Lung microvascular endothelial cell (primary cell): ENCODE measurements at regions not wholly inside any gene's neighbourhood (a gene's known extent, or its start where the extent isn't known, plus 50 kb on each side); places are given as distances from the start of the nearest gene placed in this dataset.

Source experiments
- DNase-seq, 2 donors: peaks; one replicate each; pipeline versions ENCODE4 v3.0.0 to v3.0.0-alpha.2; 2010; ENCODE audit warnings: low read depth in 2 of 2

DNA sequence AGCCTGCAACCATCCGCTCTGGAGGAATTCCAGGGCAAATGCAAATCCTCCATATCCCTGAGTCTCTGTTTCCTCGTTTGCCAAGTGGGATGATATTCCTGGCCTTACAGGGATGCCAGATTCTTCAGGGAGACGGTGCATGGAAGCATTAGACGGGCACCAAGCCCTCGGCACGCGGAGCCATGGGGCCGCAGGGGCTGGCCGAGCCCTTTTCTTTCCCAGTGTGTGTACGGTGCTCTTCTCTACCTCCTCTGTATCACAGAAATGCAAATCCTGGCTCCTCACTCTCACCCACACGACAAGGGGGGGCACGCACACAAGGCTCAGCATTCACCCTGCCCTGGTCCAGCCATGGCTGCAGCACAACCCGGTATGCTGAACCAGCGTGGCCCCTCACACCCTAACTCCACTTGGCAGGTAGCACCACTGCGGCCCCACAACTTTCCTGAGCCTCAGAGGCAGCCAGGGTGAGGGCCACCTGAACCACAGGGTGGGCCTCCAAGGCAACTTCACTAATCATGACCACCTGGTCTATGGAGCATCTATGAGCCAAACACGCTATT, 64.1 kb upstream of the SALL3 start:
- DNase-seq: no peak

DNA sequence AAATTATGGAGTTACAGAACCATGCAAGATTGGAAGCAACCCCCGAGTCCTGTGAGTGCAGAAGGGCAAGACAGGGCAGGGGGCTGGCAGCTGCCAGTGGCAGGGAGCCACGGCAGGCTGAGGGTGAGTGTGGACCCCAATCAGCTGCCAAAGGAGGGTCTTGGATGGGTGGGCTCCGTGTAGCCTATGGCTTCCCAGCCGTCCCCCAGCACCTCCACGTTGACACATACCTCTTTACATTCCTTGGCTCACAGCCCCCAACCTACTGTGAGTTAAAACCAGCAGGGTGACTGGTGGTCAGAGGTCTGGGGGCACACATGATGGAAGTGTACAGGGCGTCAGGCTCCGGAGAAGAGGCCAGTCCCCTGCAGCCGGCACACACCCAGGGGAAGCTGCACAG, 60.9 kb upstream of the SALL3 start:
- DNase-seq: no peak

DNA sequence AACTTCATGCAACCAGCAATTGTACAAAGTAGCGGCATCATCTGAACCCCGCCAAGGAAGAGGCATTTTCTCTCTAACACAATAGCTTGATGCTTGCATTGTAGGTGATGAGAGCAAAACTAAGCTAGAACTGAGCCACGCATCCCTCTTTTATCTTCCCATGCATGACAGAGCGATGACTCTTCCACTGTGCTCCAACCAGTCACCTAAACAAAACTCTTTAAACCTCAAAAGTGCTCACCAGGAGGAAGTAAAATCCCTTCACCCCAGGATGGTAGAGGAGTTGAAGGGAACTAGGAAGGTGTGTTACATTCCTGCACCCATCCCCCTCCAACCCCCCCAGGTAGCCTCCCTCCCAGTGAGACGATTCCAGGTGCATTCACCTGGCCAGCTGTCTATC, 59.7 kb upstream of the SALL3 start:
- no peak for DNase-seq

DNA sequence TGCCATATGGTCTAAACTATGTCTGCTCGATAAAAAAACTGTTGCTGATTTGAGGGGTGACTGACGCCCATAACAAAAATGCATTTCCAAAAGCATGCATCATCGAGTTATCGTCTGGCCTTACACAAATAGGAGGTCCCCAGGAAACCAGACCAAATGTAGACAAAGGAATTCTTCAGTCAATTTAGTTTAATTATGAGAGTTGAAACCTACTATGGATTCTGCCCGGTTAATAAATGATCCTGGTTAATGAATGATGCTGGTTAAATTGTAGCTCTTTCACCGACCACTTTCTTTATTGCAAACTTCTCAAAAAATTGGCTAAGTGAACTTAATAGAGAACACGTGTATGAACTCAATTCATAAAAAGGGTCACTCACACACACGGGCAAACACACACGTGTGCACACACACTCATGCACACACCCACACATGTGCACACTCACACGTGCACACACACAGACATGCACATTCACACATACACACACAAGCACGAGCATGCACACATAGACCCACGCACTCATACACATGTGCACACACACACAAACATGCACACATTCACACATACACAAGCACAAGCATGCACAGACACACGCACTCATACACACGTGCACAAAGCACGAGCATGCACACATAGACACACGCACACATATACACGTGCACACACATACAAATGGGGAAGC, 59.0 kb upstream of the SALL3 start:
- DNase-seq: no peak

DNA sequence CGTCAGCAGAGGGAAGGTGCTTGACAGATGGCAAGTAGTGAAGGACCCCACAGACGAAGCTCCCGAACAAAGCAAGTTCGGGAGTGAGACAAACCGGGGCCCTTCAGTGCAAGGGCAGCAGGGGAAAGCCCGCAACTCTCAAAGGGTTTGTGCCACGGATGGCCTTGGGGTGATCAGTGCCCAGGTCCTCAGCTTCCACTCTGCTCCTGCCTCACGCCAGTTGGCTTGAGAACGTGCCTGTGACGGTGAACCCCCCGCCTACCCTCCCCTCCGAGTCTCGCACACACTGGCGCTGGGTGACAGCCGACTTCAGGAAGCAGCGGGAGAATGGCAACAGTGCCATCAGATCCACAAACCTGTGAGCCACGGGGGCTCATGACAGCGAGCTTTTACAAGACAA, 56.8 kb upstream of the SALL3 start:
- no peak for DNase-seq

DNA sequence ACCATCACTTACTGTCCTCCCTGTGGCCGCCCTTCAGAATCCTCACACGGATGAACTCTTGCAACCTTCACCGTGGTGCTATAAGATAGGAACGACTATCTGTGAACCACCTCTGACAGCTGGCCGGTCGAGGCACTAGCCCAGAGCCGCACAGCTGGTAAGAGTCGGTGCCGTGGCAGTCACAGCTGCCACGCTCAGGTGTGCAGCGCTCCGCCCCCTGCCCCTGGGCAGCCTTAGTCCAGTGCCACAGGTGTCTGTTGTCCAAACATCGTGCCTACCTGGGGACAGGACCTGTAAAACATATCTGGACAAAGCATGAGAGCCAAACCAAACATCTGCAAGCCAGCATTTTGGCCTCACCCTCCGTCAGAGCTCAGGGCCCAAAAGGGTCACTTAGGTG, 55.3 kb upstream of the SALL3 start:
- no peak for DNase-seq

DNA sequence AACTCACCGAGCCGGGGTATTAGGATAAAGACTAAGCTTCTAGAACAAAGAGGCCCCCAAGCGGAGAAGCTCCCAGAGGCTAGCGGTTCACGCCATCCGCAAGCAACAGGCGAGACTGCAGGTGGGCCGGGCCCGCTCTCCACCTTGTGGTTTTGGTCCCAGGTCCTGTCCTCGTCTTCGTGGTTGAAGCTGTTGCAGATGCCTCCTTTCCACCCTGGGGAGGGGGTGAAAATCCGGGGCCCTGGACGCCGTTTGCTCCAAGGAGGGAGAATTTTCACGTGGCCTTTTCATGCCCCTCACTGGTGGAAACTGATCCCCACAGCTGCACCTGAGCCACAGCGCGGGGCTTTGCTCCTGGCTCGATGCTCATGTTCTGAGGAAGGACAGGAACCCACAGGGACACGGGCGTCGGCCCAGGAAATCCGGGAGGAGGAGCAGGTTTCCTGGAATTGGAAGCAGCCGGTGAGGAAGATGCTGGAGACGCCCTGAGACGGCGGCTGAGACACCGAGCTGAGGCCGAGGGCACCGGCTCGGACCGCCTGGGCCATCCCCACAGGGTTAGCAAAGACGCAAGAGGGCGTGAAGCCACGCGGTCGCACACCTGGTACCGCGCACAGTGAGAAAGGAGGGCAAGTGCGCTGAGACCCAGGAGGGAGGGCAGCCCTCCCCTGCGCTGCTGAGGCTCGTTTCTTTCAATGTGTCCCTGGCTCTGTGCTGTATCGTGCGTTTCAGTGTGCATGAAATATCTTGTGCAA, 54.7 kb upstream of the SALL3 start:
- DNase-seq: no peak

DNA sequence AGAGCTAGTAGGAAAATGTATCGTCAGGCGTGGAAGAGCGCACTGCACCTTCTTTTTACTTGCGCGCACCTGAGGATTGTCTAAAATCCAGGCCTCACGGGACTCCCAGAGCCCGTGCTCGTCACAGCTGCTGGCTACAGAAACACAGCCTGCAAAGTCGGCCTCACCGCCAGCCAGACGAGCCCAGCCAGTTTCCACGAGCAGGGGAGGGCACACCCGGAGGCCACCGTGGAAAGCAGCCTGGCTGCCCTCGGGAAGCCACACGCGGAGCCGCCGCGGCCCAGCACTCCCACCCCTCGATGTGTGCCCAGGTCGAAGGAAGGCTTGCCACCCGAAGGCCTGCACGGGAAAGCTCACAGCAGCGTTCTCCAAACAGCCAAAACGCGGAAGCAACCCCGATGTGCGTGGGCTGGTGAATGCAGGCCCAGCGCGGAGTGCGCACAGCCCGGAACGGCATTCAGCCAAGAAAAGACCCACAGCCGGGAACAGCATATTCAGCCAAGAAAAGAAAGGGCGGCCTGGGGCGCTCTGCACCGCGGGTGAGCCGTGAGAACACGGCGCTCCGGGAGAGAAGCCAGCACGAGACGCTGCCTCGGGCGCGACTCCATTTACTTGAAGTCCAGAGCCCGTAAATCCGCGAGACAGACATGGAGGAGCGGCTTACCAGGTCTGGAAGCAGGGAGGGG, 53.9 kb upstream of the SALL3 start:
- no peak for DNase-seq

DNA sequence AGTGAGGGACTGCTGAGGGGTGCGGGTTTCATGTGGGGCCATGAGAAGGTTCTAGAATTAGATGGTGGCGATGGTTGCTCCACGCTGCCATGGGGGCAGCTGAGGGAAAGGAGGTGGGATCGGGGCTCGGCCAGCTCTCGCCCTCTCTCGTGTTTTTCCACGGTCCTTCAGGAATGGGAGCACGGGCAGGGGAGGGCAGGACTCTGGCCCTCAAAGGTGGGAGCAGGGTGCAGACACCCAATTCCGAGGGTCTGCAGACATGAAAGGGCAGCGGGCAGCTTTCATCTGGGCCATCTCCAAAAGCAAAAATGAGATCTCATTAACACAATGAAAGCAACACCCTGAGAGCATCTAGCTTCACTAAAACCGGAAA, 53.4 kb upstream of the SALL3 start:
- DNase-seq: no peak

DNA sequence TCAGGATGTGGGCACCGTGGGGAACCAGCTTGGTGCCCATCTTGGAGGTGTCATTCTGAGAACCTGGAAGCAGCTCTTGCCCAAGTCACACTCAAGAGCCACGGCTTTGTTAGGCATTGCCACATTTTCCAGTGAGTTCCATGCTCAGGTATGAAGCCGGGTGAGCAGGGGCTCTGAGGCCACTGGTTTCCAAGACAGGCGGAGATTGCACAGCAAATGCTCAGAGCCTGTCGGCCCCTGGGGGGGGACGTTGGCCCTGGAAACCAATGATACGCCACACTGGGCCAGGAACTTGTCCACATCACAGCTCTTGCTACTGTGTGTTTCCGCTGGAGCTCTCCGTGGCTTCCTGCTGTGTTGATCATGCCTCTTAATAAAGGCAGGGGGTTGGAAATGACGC, 52.5 kb upstream of the SALL3 start:
- no peak for DNase-seq

DNA sequence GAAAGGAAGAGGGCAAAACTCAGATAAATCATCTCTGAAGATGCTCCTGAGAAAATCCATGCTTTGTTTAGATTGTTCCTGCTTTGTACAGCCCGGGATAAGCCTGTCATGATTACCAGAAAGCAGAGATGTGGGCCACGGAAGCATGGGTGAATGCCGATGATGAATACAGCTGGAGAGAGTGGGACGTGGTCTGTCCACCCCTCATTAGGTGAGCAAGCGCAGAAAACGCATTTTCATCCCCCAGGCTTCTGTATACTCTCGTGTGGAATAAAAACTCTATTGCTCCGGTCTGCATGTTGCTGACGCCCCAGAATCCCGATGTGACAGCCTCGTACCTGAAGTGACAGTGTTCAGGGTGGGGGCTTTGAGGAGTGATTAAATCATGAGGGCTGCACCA, 52.0 kb upstream of the SALL3 start:
- no peak for DNase-seq

DNA sequence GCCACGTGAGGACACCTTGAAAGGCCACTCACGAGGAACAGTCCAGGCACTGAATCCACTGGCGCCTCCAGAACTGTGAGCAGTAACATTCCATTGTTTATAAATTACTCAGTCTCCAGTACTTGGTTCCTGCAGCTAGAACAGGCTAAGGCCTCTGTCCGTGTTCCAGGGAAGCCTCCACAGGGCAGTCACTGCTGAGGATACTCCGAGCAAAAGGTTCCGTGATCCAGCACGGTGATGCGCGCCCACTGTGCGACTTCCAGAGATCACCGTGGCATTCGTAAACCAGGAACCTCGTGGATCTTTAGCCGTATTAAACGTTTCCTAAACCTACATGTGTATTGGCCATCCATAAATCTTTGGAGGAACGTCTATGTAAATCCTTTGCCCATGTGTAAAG, 51.5 kb upstream of the SALL3 start:
- DNase-seq: no peak

DNA sequence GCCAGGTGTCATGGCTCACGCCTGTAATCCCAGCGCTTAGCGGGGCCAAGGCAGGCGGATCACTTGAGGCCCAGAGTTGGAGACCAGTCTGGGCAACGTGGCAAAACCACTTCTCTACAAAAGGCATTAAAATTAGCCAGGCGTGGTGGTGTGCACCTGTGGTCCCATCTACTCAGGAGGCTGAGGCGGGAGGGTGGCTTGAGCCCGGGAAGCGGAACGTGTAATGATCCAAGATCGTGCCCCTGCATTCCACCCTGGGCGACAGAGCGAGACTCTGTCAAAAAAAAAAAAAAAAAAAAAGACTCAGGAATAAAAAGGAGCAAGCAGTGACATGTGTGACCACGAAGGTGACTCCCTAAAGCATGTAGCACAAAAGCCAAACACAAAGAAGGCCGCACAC, 50.1 kb upstream of the SALL3 start:
- no peak for DNase-seq
